DOHH2 (cell line): ENCODE measurements at regions not wholly inside any gene's neighbourhood (a gene's known extent, or its start where the extent isn't known, plus 50 kb on each side); places are given as distances from the start of the nearest gene placed in this dataset.

Experiments
- H3F3A ChIP-seq: fragments of 200-600 bp; sonication (generic), shearing (Covaris generic); 2 replicates; pipeline ENCODE4 v1.6.0; 2016; ENCODE audit warnings: antibody characterized with exemption, mild to moderate bottlenecking; ENCODE audit not compliant: control insufficient read depth, insufficient read depth
- H3K27ac ChIP-seq: fragments of 200-600 bp; sonication (generic); 2 replicates; pipeline ENCODE4 v1.5.1; 2014; ENCODE audit warnings: low read depth, mild to moderate bottlenecking, low read length, moderate library complexity
- H3K27me3 ChIP-seq: fragments of 200-600 bp; sonication (generic); 2 replicates; pipeline ENCODE4 v1.6.1; 2014; ENCODE audit warnings: mild to moderate bottlenecking, low read length, mixed read lengths; ENCODE audit not compliant: control insufficient read depth
- H3K36me3 ChIP-seq: fragments of 200-600 bp; sonication (generic); 2 replicates; pipeline ENCODE4 v1.6.1; 2014; ENCODE audit warnings: mild to moderate bottlenecking, low read length, moderate library complexity, mixed read lengths; ENCODE audit not compliant: control insufficient read depth
- H3K4me1 ChIP-seq: fragments of 200-600 bp; sonication (generic); 2 replicates; pipeline ENCODE4 v1.6.1; 2014; ENCODE audit warnings: mild to moderate bottlenecking, low read length, mixed read lengths; ENCODE audit not compliant: control insufficient read depth
- H3K4me2 ChIP-seq: fragments of 200-600 bp; sonication (generic); 2 replicates; pipeline ENCODE4 v1.6.0; 2014; ENCODE audit warnings: mild to moderate bottlenecking, low read length, moderate library complexity
- H3K4me3 ChIP-seq: fragments of 200-600 bp; sonication (generic); 2 replicates; pipeline ENCODE4 v1.5.1; 2014; ENCODE audit warnings: mild to moderate bottlenecking, low read length, mixed read lengths
- H3K79me2 ChIP-seq: fragments of 200-600 bp; sonication (generic); 2 replicates; pipeline ENCODE4 v1.6.1; 2014; ENCODE audit warnings: mild to moderate bottlenecking, low read length, mixed read lengths; ENCODE audit not compliant: control insufficient read depth
- H3K9me2 ChIP-seq: fragments of 200-600 bp; sonication (generic); replicated peaks from 2 replicates; pipeline ENCODE4 v1.6.1; 2014; ENCODE audit warnings: mild to moderate bottlenecking, low read length, mixed read lengths; ENCODE audit not compliant: control insufficient read depth
- H3K9me3 ChIP-seq: fragments of 200-600 bp; sonication (generic); 2 replicates; pipeline ENCODE4 v1.6.1; 2014; ENCODE audit warnings: antibody characterized with exemption, low read length, mixed read lengths; ENCODE audit not compliant: control insufficient read depth, insufficient read depth
- H4K20me1 ChIP-seq: fragments of 200-600 bp; sonication (generic); 2 replicates; pipeline ENCODE4 v1.6.0; 2014; ENCODE audit warnings: low read depth, mild to moderate bottlenecking, antibody characterized with exemption, low read length, moderate library complexity; ENCODE audit not compliant: control insufficient read depth, insufficient read depth
- CTCF ChIP-seq: fragments of 200-600 bp; sonication (generic); IDR thresholded peaks from one replicate; pipeline ENCODE4 v1.5.1; 2014; ENCODE audit warnings: antibody characterized with exemption, mild to moderate bottlenecking, low read depth, low read length; ENCODE audit not compliant: poor library complexity, severe bottlenecking
- EZH2phosphoT487 ChIP-seq: fragments of 200-600 bp; sonication (generic); IDR thresholded peaks from 2 replicates; pipeline ENCODE4 v1.6.1; 2017; ENCODE audit warnings: borderline replicate concordance, mild to moderate bottlenecking, antibody characterized with exemption, low read length, moderate library complexity, mixed read lengths

GRCh38 chr9:2356041-2356790 lies 265.4 kb upstream of the VLDLR start:
- no peak overlapping the region for H3K4me2 ChIP-seq
- no peaks in the 10 kb centered on the region for H4K20me1 ChIP-seq
- no peak overlapping the region for H3K27ac ChIP-seq
- no peak overlapping the region for H3K4me3 ChIP-seq
- H3K9me3 ChIP-seq: no peaks in the 10 kb centered on the region
- no peaks in the 10 kb centered on the region for H3K27me3 ChIP-seq
- no peaks in the 10 kb centered on the region for H3K79me2 ChIP-seq
- no peaks in the 10 kb centered on the region for H3K9me2 ChIP-seq
- no peaks in the 10 kb centered on the region for H3K4me1 ChIP-seq
- no peaks in the 10 kb centered on the region for H3F3A ChIP-seq
- no peak for TF ChIP-seq CTCF
- TF ChIP-seq EZH2phosphoT487: no peak
- H3K36me3 ChIP-seq: no peaks in the 10 kb centered on the region

- Histone ChIP-seq H3K27me3 (no peaks in the 10 kb centered on the region), H3K36me3 (no peaks in the 10 kb centered on the region), H3K4me1 (no peaks in the 10 kb centered on the region), H3F3A (no peaks in the 10 kb centered on the region), H3K79me2 (no peaks in the 10 kb centered on the region), H4K20me1 (no peaks in the 10 kb centered on the region), H3K27ac (no peak overlapping the region), H3K9me3 (no peaks in the 10 kb centered on the region), H3K4me3 (no peak overlapping the region), H3K4me2 (no peak overlapping the region), H3K9me2 (no peaks in the 10 kb centered on the region)
- TF ChIP-seq CTCF: no peak
Observed at GRCh38 chr9:2359891-2360471, 261.6 kb upstream of the VLDLR start.

GRCh38 chr9:2362150-2362549 lies 259.4 kb upstream of the VLDLR start:
- Histone ChIP-seq H3K27ac (no peak overlapping the region), H4K20me1 (no peaks in the 10 kb centered on the region), H3K4me3 (no peak overlapping the region), H3K4me1 (no peaks in the 10 kb centered on the region), H3F3A (no peaks in the 10 kb centered on the region), H3K36me3 (no peaks in the 10 kb centered on the region), H3K9me2 (no peaks in the 10 kb centered on the region), H3K27me3 (no peaks in the 10 kb centered on the region), H3K79me2 (no peaks in the 10 kb centered on the region), H3K4me2 (no peak overlapping the region), H3K9me3 (no peaks in the 10 kb centered on the region)
- no peak for TF ChIP-seq EZH2phosphoT487
- TF ChIP-seq CTCF: no peak
